GM23338 (cell line): ENCODE measurements at regions not wholly inside any gene's neighbourhood (a gene's known extent, or its start where the extent isn't known, plus 50 kb on each side); places are given as distances from the start of the nearest gene placed in this dataset.
A peak's percentile ranks its signal among the peaks of the same experiment; 100 is the strongest.

ENCODE experiments used
- ATAC-seq: fragments of 200-7000 bp; cut with Tn5 transposase; 3 replicates; pipeline ENCODE4 v1.9.1; 2020
- DNase-seq: peaks from one replicate; pipeline ENCODE4 v3.0.0-alpha.2; 2015; ENCODE audit warnings: low spot score
- H2AFZ ChIP-seq: fragments of 200-600 bp; sonication (generic); 2 replicates; pipeline ENCODE4 v1.8.0; 2016; ENCODE audit warnings: antibody characterized with exemption, mild to moderate bottlenecking, moderate library complexity
- H3F3A ChIP-seq: fragments of 200-600 bp; sonication (generic); replicated peaks from 2 replicates; pipeline ENCODE4 v1.8.0; 2017; ENCODE audit warnings: antibody characterized with exemption, mixed run types, low read depth
- H3K27ac ChIP-seq: fragments of 200-600 bp; sonication (generic); 2 replicates; pipeline ENCODE4 v1.6.1; 2016; ENCODE audit warnings: low read depth
- H3K27me3 ChIP-seq: fragments of 200-600 bp; sonication (generic); 2 replicates; pipeline ENCODE4 v1.8.0; 2016; ENCODE audit warnings: mild to moderate bottlenecking, mixed run types, moderate library complexity; ENCODE audit not compliant: insufficient read depth
- H3K36me3 ChIP-seq: fragments of 200-600 bp; sonication (generic); 2 replicates; pipeline ENCODE4 v1.8.0; 2016; ENCODE audit warnings: mild to moderate bottlenecking; ENCODE audit not compliant: insufficient read depth
- H3K4me1 ChIP-seq: fragments of 200-600 bp; sonication (generic); 2 replicates; pipeline ENCODE4 v1.8.0; 2016; ENCODE audit warnings: mild to moderate bottlenecking, moderate library complexity; ENCODE audit not compliant: insufficient read depth
- H3K4me2 ChIP-seq: fragments of 200-600 bp; sonication (generic); 2 replicates; pipeline ENCODE4 v1.7.1; 2017; ENCODE audit warnings: mixed run types
- H3K4me3 ChIP-seq: fragments of 200-600 bp; sonication (generic); 2 replicates; pipeline ENCODE4 v1.6.1; 2016; ENCODE audit warnings: mixed run types
- H3K79me2 ChIP-seq: fragments of 200-600 bp; sonication (generic); replicated peaks from 2 replicates; pipeline ENCODE4 v1.8.0; 2017; ENCODE audit warnings: mild to moderate bottlenecking; ENCODE audit not compliant: insufficient read depth
- H3K9me2 ChIP-seq: fragments of 200-600 bp; sonication (generic); 2 replicates; pipeline ENCODE4 v1.8.0; 2017; ENCODE audit not compliant: insufficient read depth
- H4K20me1 ChIP-seq: fragments of 200-600 bp; sonication (generic); replicated peaks from 2 replicates; pipeline ENCODE4 v1.8.0; 2017; ENCODE audit warnings: mild to moderate bottlenecking; ENCODE audit not compliant: insufficient read depth
- H3K27ac Mint-ChIP-seq: 2 replicates; pipeline ENCODE4 v1.8.0; 2020; ENCODE audit warnings: inconsistent platforms, mild to moderate bottlenecking, moderate library complexity, mixed read lengths
- H3K27me3 Mint-ChIP-seq: 3 replicates; pipeline ENCODE4 v1.8.0; 2022; ENCODE audit warnings: low read depth, mild to moderate bottlenecking, moderate library complexity, mixed read lengths, inconsistent platforms; ENCODE audit not compliant: insufficient read depth, poor library complexity
- H3K36me3 Mint-ChIP-seq: 3 replicates; pipeline ENCODE4 v1.8.0; 2021; ENCODE audit warnings: low read depth, mild to moderate bottlenecking, inconsistent platforms, moderate library complexity, mixed read lengths
- H3K4me1 Mint-ChIP-seq: 3 replicates; pipeline ENCODE4 v1.8.0; 2020; ENCODE audit warnings: mild to moderate bottlenecking, inconsistent platforms, mixed read lengths
- H3K4me3 Mint-ChIP-seq: 3 replicates; pipeline ENCODE4 v1.8.0; 2021; ENCODE audit warnings: moderate library complexity, mild to moderate bottlenecking, inconsistent platforms, mixed read lengths
- H3K9me3 Mint-ChIP-seq: 3 replicates; pipeline ENCODE4 v1.8.0; 2020; ENCODE audit warnings: moderate library complexity, mild to moderate bottlenecking, inconsistent platforms, mixed read lengths
- CREB1 ChIP-seq: fragments of 250-450 bp; sonication (Bioruptor Pico); IDR thresholded peaks from 2 replicates; pipeline ENCODE4 v1.5.0; 2020; ENCODE audit warnings: low read depth, mild to moderate bottlenecking, moderate library complexity
- EZH2phosphoT487 ChIP-seq: fragments of 200-600 bp; sonication (generic); IDR thresholded peaks from one replicate; pipeline ENCODE4 v1.8.1; 2018; ENCODE audit warnings: antibody characterized with exemption; ENCODE audit not compliant: unreplicated experiment
- JUNB ChIP-seq: IDR thresholded peaks from one replicate; pipeline ENCODE4 v1.6.1; 2016; ENCODE audit warnings: antibody characterized with exemption; ENCODE audit not compliant: unreplicated experiment
- POLR2AphosphoS5 ChIP-seq: IDR thresholded peaks from 2 replicates; pipeline ENCODE4 v1.6.1; 2016; ENCODE audit warnings: antibody characterized with exemption, low read depth
- ZNF114 ChIP-seq: fragments of 250-450 bp; sonication (Bioruptor Pico); IDR thresholded peaks from 2 replicates; pipeline ENCODE4 v1.5.0; 2020; ENCODE audit warnings: mild to moderate bottlenecking, moderate library complexity
- TF ChIP-seq, protein P1 (sequence below), 2 experiments: fragments of 200-600 bp in 1 of 2; sonication (generic) in 1 of 2; conservative IDR thresholded peaks; 2 replicates each; pipeline versions ENCODE4 v1.5.1 to v1.6.1; 2016 to 2017; ENCODE audit warnings: antibody characterized with exemption in 2 of 2, low read depth in 2 of 2, mild to moderate bottlenecking in 2 of 2, moderate library complexity in 1 of 2
- TF ChIP-seq, protein P2 (sequence below): IDR thresholded peaks from 2 replicates; pipeline ENCODE4 v1.6.1; 2016; ENCODE audit warnings: antibody characterized with exemption

DNA sequence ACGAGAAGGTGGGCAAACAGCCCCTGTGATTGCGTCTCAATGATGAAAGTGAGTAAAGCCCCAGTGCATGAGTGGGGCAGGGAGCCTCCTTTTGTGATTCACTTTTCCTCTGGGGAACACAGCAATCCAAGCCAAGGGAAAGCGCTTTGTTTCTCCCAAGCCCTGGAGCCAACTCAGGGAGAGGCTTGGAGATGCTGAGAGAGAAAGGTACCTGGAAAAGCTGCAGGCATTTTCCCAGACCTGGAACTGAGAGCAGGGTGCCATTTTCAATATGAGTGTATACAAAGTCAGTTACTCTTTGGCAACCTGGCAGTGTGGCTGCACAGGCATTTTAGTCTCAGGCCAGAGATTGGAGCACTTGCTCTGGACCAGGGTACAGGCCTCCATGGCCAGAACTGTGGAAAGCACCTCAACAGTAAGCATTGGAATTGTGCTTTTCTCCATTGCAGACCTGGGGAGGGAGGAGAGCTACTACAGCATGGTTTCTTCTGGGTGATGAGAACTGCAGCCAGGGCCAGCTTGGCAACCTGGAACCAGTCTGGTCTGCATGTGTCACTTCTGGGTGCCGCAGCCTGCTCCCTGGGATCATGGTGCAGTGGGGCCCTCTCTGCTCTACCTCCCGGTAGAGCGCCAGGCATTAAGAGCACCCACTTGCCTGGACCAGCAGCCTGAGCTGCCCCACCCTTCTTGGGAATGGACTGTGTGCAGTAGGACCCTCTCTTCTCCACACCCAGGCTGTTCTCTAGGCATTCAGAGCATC lies 89.0 kb upstream of the CDH5 start:
- no peak overlapping the region for H3K4me3 ChIP-seq
- H2AFZ ChIP-seq, result peak overlapping the region; percentile 40; the same call in 1 of the 2 replicates
- no peaks in the 10 kb centered on the region for H3K79me2 ChIP-seq

DNA sequence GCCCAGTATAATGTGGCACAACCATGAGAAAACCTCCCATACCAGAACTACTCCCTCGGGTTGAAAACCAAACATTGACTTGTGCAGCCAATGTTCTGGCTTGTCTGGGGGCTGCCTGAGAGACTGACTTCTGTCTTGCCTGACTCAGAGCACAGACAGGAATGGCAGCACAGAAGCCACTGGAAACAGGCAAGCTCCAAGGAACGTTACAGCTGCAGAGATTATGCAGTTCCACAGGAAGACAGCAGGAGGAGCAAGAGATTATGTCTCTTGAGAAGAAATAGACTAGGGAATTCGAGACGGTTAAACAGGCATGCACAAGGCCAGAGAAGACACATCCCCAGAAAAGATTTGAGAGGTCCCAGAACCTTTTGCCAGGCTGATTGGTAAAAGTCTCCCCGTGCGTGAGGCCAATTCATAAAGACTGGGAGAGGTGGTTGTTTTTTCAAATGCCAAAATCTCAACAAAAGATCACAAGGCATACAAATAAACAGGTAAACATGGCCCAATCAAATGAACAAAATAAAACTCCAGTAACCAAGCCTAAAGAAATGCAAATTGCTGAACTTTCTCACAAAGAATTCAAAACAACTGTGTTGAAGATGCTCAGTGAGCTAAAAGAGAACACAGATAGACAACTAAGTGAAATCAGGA lies 90.6 kb upstream of the CDH5 start:
- peaks cover 19% of the 10 kb centered on the region for H3K4me1 Mint-ChIP-seq
- no peaks in the 10 kb centered on the region for H3K79me2 ChIP-seq
- H3K9me3 Mint-ChIP-seq, result peaks cover 18% of the 10 kb centered on the region
- H3F3A ChIP-seq, result no peaks in the 10 kb centered on the region
- peaks cover 7% of the 10 kb centered on the region; the same call in 1 of the 3 replicates for H3K36me3 Mint-ChIP-seq
- DNase-seq (peak; percentile 89), ATAC-seq (peak; percentile 64)
- no peak overlapping the region for H3K27ac ChIP-seq
- peaks cover 5% of the 10 kb centered on the region; the same call in 1 of the 2 replicates for H3K4me1 ChIP-seq
- no peaks in the 10 kb centered on the region for H3K36me3 ChIP-seq
- H3K27ac Mint-ChIP-seq, result no peak overlapping the region
- no peak overlapping the region for H3K4me3 Mint-ChIP-seq
- H3K4me2 ChIP-seq, result no peak overlapping the region
- no peak overlapping the region for H3K4me3 ChIP-seq
- no peak overlapping the region for H2AFZ ChIP-seq
- H3K27me3 Mint-ChIP-seq, result peaks cover 16% of the 10 kb centered on the region
- no peaks in the 10 kb centered on the region for H4K20me1 ChIP-seq
- no peaks in the 10 kb centered on the region for H3K27me3 ChIP-seq
- no peaks in the 10 kb centered on the region for H3K9me2 ChIP-seq
- no peak for TF ChIP-seq ZNF114 (CRISPR knock-in tag)
- TF ChIP-seq, protein P1, sequence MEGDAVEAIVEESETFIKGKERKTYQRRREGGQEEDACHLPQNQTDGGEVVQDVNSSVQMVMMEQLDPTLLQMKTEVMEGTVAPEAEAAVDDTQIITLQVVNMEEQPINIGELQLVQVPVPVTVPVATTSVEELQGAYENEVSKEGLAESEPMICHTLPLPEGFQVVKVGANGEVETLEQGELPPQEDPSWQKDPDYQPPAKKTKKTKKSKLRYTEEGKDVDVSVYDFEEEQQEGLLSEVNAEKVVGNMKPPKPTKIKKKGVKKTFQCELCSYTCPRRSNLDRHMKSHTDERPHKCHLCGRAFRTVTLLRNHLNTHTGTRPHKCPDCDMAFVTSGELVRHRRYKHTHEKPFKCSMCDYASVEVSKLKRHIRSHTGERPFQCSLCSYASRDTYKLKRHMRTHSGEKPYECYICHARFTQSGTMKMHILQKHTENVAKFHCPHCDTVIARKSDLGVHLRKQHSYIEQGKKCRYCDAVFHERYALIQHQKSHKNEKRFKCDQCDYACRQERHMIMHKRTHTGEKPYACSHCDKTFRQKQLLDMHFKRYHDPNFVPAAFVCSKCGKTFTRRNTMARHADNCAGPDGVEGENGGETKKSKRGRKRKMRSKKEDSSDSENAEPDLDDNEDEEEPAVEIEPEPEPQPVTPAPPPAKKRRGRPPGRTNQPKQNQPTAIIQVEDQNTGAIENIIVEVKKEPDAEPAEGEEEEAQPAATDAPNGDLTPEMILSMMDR (conservative IDR thresholded peaks at IDR 0.05; ENCODE audit: low read depth in 2 of 2), result peak; percentile 66 to 86
- TF ChIP-seq, protein P2, sequence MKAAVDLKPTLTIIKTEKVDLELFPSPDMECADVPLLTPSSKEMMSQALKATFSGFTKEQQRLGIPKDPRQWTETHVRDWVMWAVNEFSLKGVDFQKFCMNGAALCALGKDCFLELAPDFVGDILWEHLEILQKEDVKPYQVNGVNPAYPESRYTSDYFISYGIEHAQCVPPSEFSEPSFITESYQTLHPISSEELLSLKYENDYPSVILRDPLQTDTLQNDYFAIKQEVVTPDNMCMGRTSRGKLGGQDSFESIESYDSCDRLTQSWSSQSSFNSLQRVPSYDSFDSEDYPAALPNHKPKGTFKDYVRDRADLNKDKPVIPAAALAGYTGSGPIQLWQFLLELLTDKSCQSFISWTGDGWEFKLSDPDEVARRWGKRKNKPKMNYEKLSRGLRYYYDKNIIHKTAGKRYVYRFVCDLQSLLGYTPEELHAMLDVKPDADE, result no peak
- no peak for TF ChIP-seq JUNB
- TF ChIP-seq CREB1 (CRISPR knock-in tag), result no peak

More for the DNA sequence above, 89.0 kb upstream of the CDH5 start:
- H3K4me2 ChIP-seq, result no peak overlapping the region
- no peak overlapping the region for H3K4me3 Mint-ChIP-seq
- H3K36me3 ChIP-seq, result no peaks in the 10 kb centered on the region
- H3K4me1 ChIP-seq, result 0 out of 2 replicates have a peak, but pooled peaks cover 4% of the 10 kb centered on the region
- TF ChIP-seq, protein P1 (conservative IDR thresholded peaks at IDR 0.05; ENCODE audit: low read depth in 2 of 2), result no peak
- no peak for TF ChIP-seq POLR2AphosphoS5
- no peak for TF ChIP-seq EZH2phosphoT487
- TF ChIP-seq, protein P2, result no peak
- no peak for TF ChIP-seq JUNB
- H3K4me1 Mint-ChIP-seq, result peaks cover 17% of the 10 kb centered on the region
- H3K27me3 Mint-ChIP-seq, result peaks cover 14% of the 10 kb centered on the region
- DNase-seq (no peak), ATAC-seq (peak; percentile 25; the same call in 1 of the 3 replicates)
- H3K27me3 ChIP-seq, result no peaks in the 10 kb centered on the region
- H4K20me1 ChIP-seq, result no peaks in the 10 kb centered on the region
- peaks cover 7% of the 10 kb centered on the region; the same call in 1 of the 3 replicates for H3K36me3 Mint-ChIP-seq
- no peaks in the 10 kb centered on the region; the same call in 1 of the 2 replicates for H3K9me2 ChIP-seq
- peaks cover 18% of the 10 kb centered on the region for H3K9me3 Mint-ChIP-seq
- H3K27ac ChIP-seq, result no peak overlapping the region
- no peak overlapping the region for H3K27ac Mint-ChIP-seq
- H3F3A ChIP-seq, result no peaks in the 10 kb centered on the region
